CD14-positive monocyte (primary cell): ENCODE measurements at regions not wholly inside any gene's neighbourhood (a gene's known extent, or its start where the extent isn't known, plus 50 kb on each side); places are given as distances from the start of the nearest gene placed in this dataset.

Source experiments
- DNase-seq, 3 donors: peaks; one replicate each; pipeline ENCODE4 v3.0.0-alpha.2; 2011 to 2022
- H2AFZ ChIP-seq: 2 replicates; pipeline ENCODE4 v1.6.0; 2012; ENCODE audit warnings: mild to moderate bottlenecking, low read depth, low read length, inconsistent platforms; ENCODE audit not compliant: insufficient read depth, poor library complexity, severe bottlenecking
- H3K27ac ChIP-seq, 2 donors: 1 replicate in 1 of 2; 2 replicates in 1 of 2; pipeline ENCODE4 v1.5.1; 2012 to 2013; ENCODE audit warnings: low read length in 2 of 2, control low read depth in 1 of 2, inconsistent platforms in 1 of 2, low read depth in 1 of 2, mild to moderate bottlenecking in 1 of 2
- H3K27me3 ChIP-seq, 2 donors: one replicate each; pipeline versions ENCODE4 v1.6.0 to v1.6.1; 2011 to 2013; ENCODE audit warnings: low read length in 2 of 2; ENCODE audit not compliant: control insufficient read depth in 2 of 2, insufficient read depth in 2 of 2
- H3K36me3 ChIP-seq, 2 donors: replicated peaks in 1 of 2; 1 replicate in 1 of 2; 2 replicates in 1 of 2; pipeline versions ENCODE4 v1.5.1 to v1.6.1; 2012 to 2013; ENCODE audit warnings: low read length in 2 of 2, control low read depth in 1 of 2, inconsistent platforms in 1 of 2, mild to moderate bottlenecking in 1 of 2; ENCODE audit not compliant: insufficient read depth in 2 of 2, control insufficient read depth in 1 of 2
- H3K4me1 ChIP-seq, 2 donors: 1 replicate in 1 of 2; 2 replicates in 1 of 2; pipeline versions ENCODE4 v1.5.1 to v1.6.1; 2012 to 2013; ENCODE audit warnings: low read length in 2 of 2, control low read depth in 1 of 2, inconsistent platforms in 1 of 2, mild to moderate bottlenecking in 1 of 2, moderate library complexity in 1 of 2; ENCODE audit not compliant: insufficient read depth in 2 of 2, control insufficient read depth in 1 of 2
- H3K4me2 ChIP-seq: replicated peaks from 2 replicates; pipeline ENCODE3; 2012; ENCODE audit warnings: low read length, moderate library complexity, mild to moderate bottlenecking; ENCODE audit not compliant: poor library complexity, severe bottlenecking; ENCODE audit errors: extremely low read depth
- H3K4me3 ChIP-seq, 3 experiments: fragments of 200-600 bp in 1 of 3; sonication (generic) in 1 of 3; replicated peaks in 1 of 3; 1 replicate in 2 of 3; 2 replicates in 1 of 3; pipeline ENCODE4 v1.5.1; 2011 to 2013; ENCODE audit warnings: low read length in 3 of 3, mild to moderate bottlenecking in 3 of 3, control low read depth in 2 of 3, low read depth in 2 of 3, inconsistent platforms in 1 of 3, moderate library complexity in 1 of 3
- H3K79me2 ChIP-seq: 2 replicates; pipeline ENCODE4 v1.6.0; 2012; ENCODE audit warnings: mild to moderate bottlenecking, control low read depth, inconsistent platforms, low read length, moderate library complexity; ENCODE audit not compliant: insufficient read depth
- H3K9ac ChIP-seq: 2 replicates; pipeline ENCODE4 v1.6.0; 2017; ENCODE audit warnings: low read length, mild to moderate bottlenecking; ENCODE audit not compliant: insufficient read depth, poor library complexity, severe bottlenecking
- H3K9me3 ChIP-seq, 2 donors: replicated peaks in 1 of 2; 1 replicate in 1 of 2; 2 replicates in 1 of 2; pipeline versions ENCODE4 v1.5.1 to v1.6.1; 2012 to 2013; ENCODE audit warnings: low read length in 2 of 2, control low read depth in 1 of 2; ENCODE audit not compliant: control insufficient read depth in 1 of 2, insufficient read depth in 1 of 2
- H4K20me1 ChIP-seq: 2 replicates; pipeline ENCODE4 v1.6.0; 2012; ENCODE audit warnings: mild to moderate bottlenecking, low read length, control low read depth, moderate library complexity; ENCODE audit not compliant: insufficient read depth
- H3K27ac Mint-ChIP-seq, 7 donors: one replicate each; pipeline ENCODE4 v1.8.0; 2020; ENCODE audit warnings: mild to moderate bottlenecking in 7 of 7, mixed read lengths in 7 of 7, moderate library complexity in 6 of 7, inconsistent platforms in 2 of 7
- H3K27me3 Mint-ChIP-seq, 3 donors: one replicate each; pipeline ENCODE4 v1.8.0; 2021 to 2022; ENCODE audit warnings: low read depth in 3 of 3, mild to moderate bottlenecking in 3 of 3, mixed read lengths in 3 of 3, moderate library complexity in 3 of 3, inconsistent platforms in 1 of 3
- H3K36me3 Mint-ChIP-seq, 2 donors: one replicate each; pipeline ENCODE4 v1.8.0; 2020; ENCODE audit warnings: mixed read lengths in 2 of 2, inconsistent platforms in 1 of 2, mild to moderate bottlenecking in 1 of 2
- H3K4me1 Mint-ChIP-seq: one replicate; pipeline ENCODE4 v1.8.0; 2020; ENCODE audit warnings: mild to moderate bottlenecking, mixed read lengths
- H3K4me3 Mint-ChIP-seq, 2 donors: one replicate each; pipeline ENCODE4 v1.8.0; 2020; ENCODE audit warnings: mild to moderate bottlenecking in 2 of 2, mixed read lengths in 2 of 2, moderate library complexity in 1 of 2
- H3K9me3 Mint-ChIP-seq, 7 donors: one replicate each; pipeline ENCODE4 v1.8.0; 2020 to 2022; ENCODE audit warnings: mixed read lengths in 7 of 7, mild to moderate bottlenecking in 6 of 7, moderate library complexity in 6 of 7, inconsistent platforms in 2 of 7
- CTCF ChIP-seq: fragments of 200-600 bp; IDR thresholded peaks from one replicate; pipeline ENCODE4 v1.8.0; 2022; ENCODE audit warnings: antibody characterized with exemption, mild to moderate bottlenecking
- WGBS: methylation state at CpG from one replicate; pipeline ENCODE4 v1.1.5; 2013; ENCODE audit warnings: missing lambda C conversion rate; ENCODE audit not compliant: insufficient coverage; 5-methylcytosine and 5-hydroxymethylcytosine counted together
- intact Hi-C, 2 donors: fragments of 100-400 bp; cut with micrococcal nuclease; formaldehyde crosslinking; loops; one replicate each; pipeline versions ENCODE4 v1.15.0 to v1.15.1; 2023

GRCh38 chr16:86772671-86773353, 194.5 kb downstream of the FOXL1 start:
- Histone ChIP-seq H2AFZ (no peak overlapping the region), H3K27me3 (no peaks in the 10 kb centered on the region), H3K27ac (no peak overlapping the region), H3K4me1 (no peaks in the 10 kb centered on the region), H3K4me2 (no peak overlapping the region), H3K36me3 (no peaks in the 10 kb centered on the region), H3K9me3 (no peaks in the 10 kb centered on the region), H3K9ac (no peak overlapping the region), H3K79me2 (no peaks in the 10 kb centered on the region), H4K20me1 (no peaks in the 10 kb centered on the region), H3K4me3 (no peak overlapping the region)
- DNase-seq: no peak
- Mint-ChIP-seq H3K27me3 (peaks cover 6 to 23% (median 17%) of the 10 kb centered on the region in 3 donors), H3K36me3 (no peaks in the 10 kb centered on the region), H3K4me3 (no peak overlapping the region), H3K27ac (no peak overlapping the region), H3K4me1 (no peaks in the 10 kb centered on the region), H3K9me3 (peaks cover 0 to 3% (median 0%) of the 10 kb centered on the region in 7 donors)
- TF ChIP-seq CTCF: no peak
- intact Hi-C loops: no loop called here
- WGBS: 91% methylated on average over 16 of the region's 16 CpGs

- Histone ChIP-seq H4K20me1 (no peaks in the 10 kb centered on the region), H3K27ac (no peak overlapping the region), H3K4me2 (no peak overlapping the region), H2AFZ (no peak overlapping the region), H3K36me3 (no peaks in the 10 kb centered on the region), H3K4me1 (no peaks in the 10 kb centered on the region), H3K9me3 (no peaks in the 10 kb centered on the region), H3K27me3 (no peaks in the 10 kb centered on the region), H3K79me2 (no peaks in the 10 kb centered on the region), H3K9ac (no peak overlapping the region), H3K4me3 (no peak overlapping the region)
- intact Hi-C loops: no loop called here
- no peak overlapping the region for H3K27ac Mint-ChIP-seq
- no peaks in the 10 kb centered on the region for H3K4me1 Mint-ChIP-seq
- no peak overlapping the region for H3K4me3 Mint-ChIP-seq
- no peak for TF ChIP-seq CTCF
- H3K9me3 Mint-ChIP-seq: peaks cover 0 to 3% (median 0%) of the 10 kb centered on the region in 7 donors
- H3K36me3 Mint-ChIP-seq: no peaks in the 10 kb centered on the region
- no peak for DNase-seq
- WGBS: 95% methylated on average over 3 of the region's 4 CpGs
- H3K27me3 Mint-ChIP-seq: peaks cover 7 to 19% (median 17%) of the 10 kb centered on the region in 3 donors
These were observed 195.0 kb downstream of the FOXL1 start for GRCh38 chr16:86773354-86773715.
